WTC11 (cell line): ENCODE measurements at regions not wholly inside any gene's neighbourhood (a gene's known extent, or its start where the extent isn't known, plus 50 kb on each side); places are given as distances from the start of the nearest gene placed in this dataset.

ENCODE experiments used
- ATAC-seq: fragments of 200-7000 bp; cut with Tn5 transposase; 2 replicates; pipeline ENCODE4 v1.10.0; 2021; ENCODE audit warnings: mild to moderate bottlenecking, moderate library complexity
- CTCF ChIA-PET: fragments of 300-600 bp; sonication (Branson Sonifier 250); formaldehyde crosslinking; loops from one replicate; lab custom pipeline; 2021; ENCODE audit warnings: antibody characterized with exemption; lab: Charles Lee
- POLR2A ChIA-PET: fragments of 350-600 bp; sonication (Branson Sonifier 250); formaldehyde crosslinking; loops from one replicate; lab custom pipeline; 2021; ENCODE audit warnings: antibody characterized with exemption; lab: Charles Lee
- DNase-seq: peaks from one replicate; pipeline ENCODE4 v3.0.0; 2021; ENCODE audit warnings: low spot score
- H3K27ac Mint-ChIP-seq: 2 replicates; pipeline ENCODE4 v1.8.0; 2021; ENCODE audit warnings: mixed read lengths
- H3K27me3 Mint-ChIP-seq: 2 replicates; pipeline ENCODE4 v1.8.0; 2021; ENCODE audit warnings: low read depth, mild to moderate bottlenecking, moderate library complexity, mixed read lengths
- H3K36me3 Mint-ChIP-seq: 2 replicates; pipeline ENCODE4 v1.8.0; 2021; ENCODE audit warnings: mixed read lengths
- H3K4me1 Mint-ChIP-seq: 2 replicates; pipeline ENCODE4 v1.8.0; 2022; ENCODE audit warnings: mixed read lengths
- H3K4me3 Mint-ChIP-seq: 2 replicates; pipeline ENCODE4 v1.8.0; 2021; ENCODE audit warnings: mild to moderate bottlenecking, moderate library complexity, mixed read lengths
- H3K9me3 Mint-ChIP-seq: 2 replicates; pipeline ENCODE4 v1.8.0; 2021; ENCODE audit warnings: mixed read lengths
- ETV6 ChIP-seq: sonication (generic); formaldehyde crosslinking; IDR thresholded peaks from 2 replicates; pipeline ENCODE4 v1.8.1; 2022; ENCODE audit warnings: mild to moderate bottlenecking, missing genetic modification reagents
- NFATC4 ChIP-seq: fragments of 250-450 bp; sonication (Bioruptor Pico); IDR thresholded peaks from 2 replicates; pipeline ENCODE4 v1.9.0; 2021; ENCODE audit warnings: mild to moderate bottlenecking
- NR1H2 ChIP-seq: sonication (generic); formaldehyde crosslinking; IDR thresholded peaks from 2 replicates; pipeline ENCODE4 v1.9.0; 2021; ENCODE audit warnings: mild to moderate bottlenecking, moderate library complexity, missing genetic modification reagents
- NR2C2 ChIP-seq: sonication (generic); formaldehyde crosslinking; IDR thresholded peaks from 2 replicates; pipeline ENCODE4 v1.8.0; 2022; ENCODE audit warnings: mild to moderate bottlenecking, missing genetic modification reagents
- ZNF121 ChIP-seq: sonication (generic); formaldehyde crosslinking; IDR thresholded peaks from 2 replicates; pipeline ENCODE4 v1.8.0; 2023; ENCODE audit warnings: missing genetic modification reagents
- ZNF263 ChIP-seq: sonication (generic); formaldehyde crosslinking; IDR thresholded peaks from 2 replicates; pipeline ENCODE4 v1.8.1; 2022; ENCODE audit warnings: low read depth, mild to moderate bottlenecking, moderate library complexity, missing genetic modification reagents
- ZNF317 ChIP-seq: sonication (generic); formaldehyde crosslinking; IDR thresholded peaks from 2 replicates; pipeline ENCODE4 v1.8.1; 2023; ENCODE audit warnings: low read depth, mild to moderate bottlenecking, moderate library complexity, missing genetic modification reagents, borderline replicate concordance
- ZNF671 ChIP-seq: fragments of 250-450 bp; sonication (Bioruptor Pico); IDR thresholded peaks from 2 replicates; pipeline ENCODE4 v1.8.0; 2021; ENCODE audit warnings: mild to moderate bottlenecking
- TF ChIP-seq, protein P1 (sequence below): sonication (generic); formaldehyde crosslinking; IDR thresholded peaks from 2 replicates; pipeline ENCODE4 v1.8.0; 2022; ENCODE audit warnings: mild to moderate bottlenecking, missing genetic modification reagents
- TF ChIP-seq, protein P2 (sequence below): fragments of 250-450 bp; sonication (Bioruptor Pico); IDR thresholded peaks from 2 replicates; pipeline ENCODE4 v1.9.0; 2021; ENCODE audit warnings: moderate library complexity, mild to moderate bottlenecking, inconsistent platforms, borderline replicate concordance
- TF ChIP-seq, protein P3 (sequence below): sonication (generic); formaldehyde crosslinking; IDR thresholded peaks from 2 replicates; pipeline ENCODE4 v1.8.1; 2023; ENCODE audit warnings: mild to moderate bottlenecking, missing genetic modification reagents, moderate library complexity
- TF ChIP-seq, protein P4 (sequence below): sonication (generic); formaldehyde crosslinking; IDR thresholded peaks from 2 replicates; pipeline ENCODE4 v1.8.0; 2022; ENCODE audit warnings: missing genetic modification reagents

DNA sequence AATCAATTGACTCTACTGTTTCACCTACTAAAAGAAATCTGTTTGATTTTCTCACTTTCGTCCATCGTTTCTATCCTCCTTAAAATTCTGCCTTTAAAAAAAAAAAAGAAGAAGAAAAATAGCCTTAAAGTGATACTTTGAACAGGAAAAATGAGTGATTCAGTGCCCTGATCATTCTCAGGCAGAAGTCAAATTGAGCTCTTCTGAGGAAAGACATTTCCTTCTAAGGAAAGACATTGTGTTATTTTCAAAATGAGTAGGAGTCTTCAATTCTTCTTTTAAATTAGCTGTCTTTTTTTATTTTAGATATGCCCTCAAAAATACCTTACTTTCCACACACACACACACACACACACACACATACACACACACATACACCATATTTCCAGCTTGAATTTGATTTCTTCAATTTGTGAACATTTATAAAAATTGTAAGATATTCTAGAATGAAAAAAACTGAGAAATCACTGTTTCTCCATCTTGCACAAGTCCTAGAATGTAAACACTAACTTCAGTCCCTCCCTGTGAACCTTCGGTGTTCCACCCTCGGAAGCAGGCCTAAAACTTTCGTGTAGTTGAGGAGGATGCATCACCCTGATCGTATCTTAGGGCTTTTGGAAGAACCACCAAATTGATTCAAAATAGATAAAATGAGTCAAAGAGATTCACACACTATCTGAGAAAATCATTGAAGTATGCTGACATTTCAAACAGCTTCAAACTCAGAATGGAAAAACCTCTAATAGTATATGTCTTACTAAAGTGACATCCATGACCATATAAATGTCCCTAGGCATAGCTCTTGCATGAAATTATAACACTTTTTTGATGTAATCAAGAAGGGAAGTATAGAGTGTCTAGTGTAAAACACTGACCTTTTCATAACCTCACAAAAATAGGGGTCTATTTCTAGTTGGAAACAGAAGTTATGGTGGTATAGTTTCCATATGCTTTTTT, 270.8 kb downstream of the GATA3 start:
- Mint-ChIP-seq H3K9me3 (no peaks in the 10 kb centered on the region), H3K27me3 (peaks cover 3% of the 10 kb centered on the region), H3K4me1 (peaks cover 8% of the 10 kb centered on the region), H3K4me3 (no peak overlapping the region), H3K27ac (no peak overlapping the region), H3K36me3 (no peaks in the 10 kb centered on the region)
- TF ChIP-seq, protein P1, sequence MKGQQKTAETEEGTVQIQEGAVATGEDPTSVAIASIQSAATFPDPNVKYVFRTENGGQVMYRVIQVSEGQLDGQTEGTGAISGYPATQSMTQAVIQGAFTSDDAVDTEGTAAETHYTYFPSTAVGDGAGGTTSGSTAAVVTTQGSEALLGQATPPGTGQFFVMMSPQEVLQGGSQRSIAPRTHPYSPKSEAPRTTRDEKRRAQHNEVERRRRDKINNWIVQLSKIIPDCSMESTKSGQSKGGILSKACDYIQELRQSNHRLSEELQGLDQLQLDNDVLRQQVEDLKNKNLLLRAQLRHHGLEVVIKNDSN (CRISPR knock-in tag) = no peak
- TF ChIP-seq ZNF317 (CRISPR knock-in tag) (no peak), NR2C2 (CRISPR knock-in tag) (no peak), NR1H2 (CRISPR knock-in tag) (no peak), ZNF671 (CRISPR knock-in tag) (no peak)
- TF ChIP-seq, protein P2, sequence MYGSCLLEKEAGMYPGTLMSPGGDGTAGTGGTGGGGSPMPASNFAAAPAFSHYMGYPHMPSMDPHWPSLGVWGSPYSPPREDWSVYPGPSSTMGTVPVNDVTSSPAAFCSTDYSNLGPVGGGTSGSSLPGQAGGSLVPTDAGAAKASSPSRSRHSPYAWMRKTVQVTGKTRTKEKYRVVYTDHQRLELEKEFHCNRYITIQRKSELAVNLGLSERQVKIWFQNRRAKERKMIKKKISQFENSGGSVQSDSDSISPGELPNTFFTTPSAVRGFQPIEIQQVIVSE (CRISPR knock-in tag) = no peak
- TF ChIP-seq, protein P3, sequence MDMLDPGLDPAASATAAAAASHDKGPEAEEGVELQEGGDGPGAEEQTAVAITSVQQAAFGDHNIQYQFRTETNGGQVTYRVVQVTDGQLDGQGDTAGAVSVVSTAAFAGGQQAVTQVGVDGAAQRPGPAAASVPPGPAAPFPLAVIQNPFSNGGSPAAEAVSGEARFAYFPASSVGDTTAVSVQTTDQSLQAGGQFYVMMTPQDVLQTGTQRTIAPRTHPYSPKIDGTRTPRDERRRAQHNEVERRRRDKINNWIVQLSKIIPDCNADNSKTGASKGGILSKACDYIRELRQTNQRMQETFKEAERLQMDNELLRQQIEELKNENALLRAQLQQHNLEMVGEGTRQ (CRISPR knock-in tag) = no peak
- no peak for ATAC-seq
- DNase-seq = no peak
- ChIA-PET POLR2A (no interaction called here), CTCF (no interaction called here)

DNA sequence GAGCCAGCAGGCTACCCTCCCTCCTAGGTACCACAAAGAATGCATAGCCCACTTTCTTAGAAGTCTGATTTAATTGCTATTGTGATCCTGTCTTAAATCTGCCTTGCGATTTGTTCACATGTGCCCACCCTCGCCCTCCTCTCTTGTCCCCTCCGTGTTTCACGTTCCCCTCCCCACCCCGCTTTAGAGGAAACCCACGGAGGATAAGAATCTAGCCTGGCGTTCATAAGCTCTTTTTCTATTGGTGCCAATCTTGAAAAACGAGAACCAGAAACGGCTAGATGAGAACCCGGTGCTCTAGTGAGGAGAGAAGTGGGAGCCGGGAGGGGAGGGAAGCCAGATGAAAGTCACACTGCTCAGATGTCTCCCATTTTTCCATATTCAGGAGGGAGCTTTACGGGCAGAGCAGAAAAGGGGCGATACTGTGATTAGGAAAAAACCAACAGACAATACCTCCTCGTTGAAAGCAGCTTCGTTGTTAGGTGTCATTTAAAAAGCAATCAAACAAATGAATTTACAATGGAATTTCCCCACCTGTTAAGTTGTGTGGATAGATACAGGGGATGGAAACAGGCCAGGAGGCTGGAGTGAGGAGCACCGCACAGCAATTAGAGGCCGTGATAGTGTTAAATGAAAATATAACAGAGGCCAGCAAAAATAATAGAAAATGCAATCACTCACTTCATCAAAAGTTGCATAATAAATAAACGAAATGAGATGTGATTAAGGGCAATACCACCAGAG, 272.1 kb downstream of the GATA3 start:
- no peak overlapping the region for H3K27ac Mint-ChIP-seq
- H3K36me3 Mint-ChIP-seq = no peaks in the 10 kb centered on the region
- H3K9me3 Mint-ChIP-seq = no peaks in the 10 kb centered on the region
- no peak for TF ChIP-seq NFATC4 (CRISPR knock-in tag)
- TF ChIP-seq ZNF263 = no peak
- no peak for TF ChIP-seq ZNF121 (CRISPR knock-in tag)
- DNase-seq (no peak), ATAC-seq (no peak)
- POLR2A ChIA-PET = no interaction called here
- H3K27me3 Mint-ChIP-seq = peaks cover 16% of the 10 kb centered on the region
- H3K4me1 Mint-ChIP-seq = peaks cover 10% of the 10 kb centered on the region
- CTCF ChIA-PET = no interaction called here
- no peak overlapping the region for H3K4me3 Mint-ChIP-seq

DNA sequence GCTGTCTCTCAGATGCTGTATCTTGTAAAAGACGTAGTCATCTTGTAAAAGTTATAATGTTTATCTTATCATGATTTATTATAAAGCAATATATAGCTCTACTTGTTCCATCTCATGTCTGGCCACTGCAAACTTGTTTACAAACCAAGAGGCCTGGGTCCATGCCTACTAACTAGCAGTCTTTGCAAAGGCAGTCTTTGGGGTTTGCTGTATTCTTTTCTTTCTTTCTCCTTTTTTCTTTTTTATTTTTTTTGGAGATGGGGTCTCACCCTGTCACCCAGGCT, 272.6 kb downstream of the GATA3 start:
- no peak overlapping the region for H3K4me3 Mint-ChIP-seq
- DNase-seq (no peak), ATAC-seq (no peak)
- no peaks in the 10 kb centered on the region for H3K9me3 Mint-ChIP-seq
- ChIA-PET POLR2A (no interaction called here), CTCF (no interaction called here)
- H3K36me3 Mint-ChIP-seq = no peaks in the 10 kb centered on the region
- no peak overlapping the region for H3K27ac Mint-ChIP-seq
- peaks cover 14% of the 10 kb centered on the region for H3K4me1 Mint-ChIP-seq
- no peak for TF ChIP-seq ETV6 (CRISPR knock-in tag)
- TF ChIP-seq, protein P4, sequence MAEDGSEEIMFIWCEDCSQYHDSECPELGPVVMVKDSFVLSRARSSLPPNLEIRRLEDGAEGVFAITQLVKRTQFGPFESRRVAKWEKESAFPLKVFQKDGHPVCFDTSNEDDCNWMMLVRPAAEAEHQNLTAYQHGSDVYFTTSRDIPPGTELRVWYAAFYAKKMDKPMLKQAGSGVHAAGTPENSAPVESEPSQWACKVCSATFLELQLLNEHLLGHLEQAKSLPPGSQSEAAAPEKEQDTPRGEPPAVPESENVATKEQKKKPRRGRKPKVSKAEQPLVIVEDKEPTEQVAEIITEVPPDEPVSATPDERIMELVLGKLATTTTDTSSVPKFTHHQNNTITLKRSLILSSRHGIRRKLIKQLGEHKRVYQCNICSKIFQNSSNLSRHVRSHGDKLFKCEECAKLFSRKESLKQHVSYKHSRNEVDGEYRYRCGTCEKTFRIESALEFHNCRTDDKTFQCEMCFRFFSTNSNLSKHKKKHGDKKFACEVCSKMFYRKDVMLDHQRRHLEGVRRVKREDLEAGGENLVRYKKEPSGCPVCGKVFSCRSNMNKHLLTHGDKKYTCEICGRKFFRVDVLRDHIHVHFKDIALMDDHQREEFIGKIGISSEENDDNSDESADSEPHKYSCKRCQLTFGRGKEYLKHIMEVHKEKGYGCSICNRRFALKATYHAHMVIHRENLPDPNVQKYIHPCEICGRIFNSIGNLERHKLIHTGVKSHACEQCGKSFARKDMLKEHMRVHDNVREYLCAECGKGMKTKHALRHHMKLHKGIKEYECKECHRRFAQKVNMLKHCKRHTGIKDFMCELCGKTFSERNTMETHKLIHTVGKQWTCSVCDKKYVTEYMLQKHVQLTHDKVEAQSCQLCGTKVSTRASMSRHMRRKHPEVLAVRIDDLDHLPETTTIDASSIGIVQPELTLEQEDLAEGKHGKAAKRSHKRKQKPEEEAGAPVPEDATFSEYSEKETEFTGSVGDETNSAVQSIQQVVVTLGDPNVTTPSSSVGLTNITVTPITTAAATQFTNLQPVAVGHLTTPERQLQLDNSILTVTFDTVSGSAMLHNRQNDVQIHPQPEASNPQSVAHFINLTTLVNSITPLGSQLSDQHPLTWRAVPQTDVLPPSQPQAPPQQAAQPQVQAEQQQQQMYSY (CRISPR knock-in tag) = no peak
- H3K27me3 Mint-ChIP-seq = peaks cover 21% of the 10 kb centered on the region
